NCI-H774 (cell line): ENCODE measurements at regions not wholly inside any gene's neighbourhood (a gene's known extent, or its start where the extent isn't known, plus 50 kb on each side); places are given as distances from the start of the nearest gene placed in this dataset.

Source experiments
- DNase-seq: peaks from one replicate; lab custom pipeline; 2025; lab: John Stamatoyannopoulos, UW

DNA sequence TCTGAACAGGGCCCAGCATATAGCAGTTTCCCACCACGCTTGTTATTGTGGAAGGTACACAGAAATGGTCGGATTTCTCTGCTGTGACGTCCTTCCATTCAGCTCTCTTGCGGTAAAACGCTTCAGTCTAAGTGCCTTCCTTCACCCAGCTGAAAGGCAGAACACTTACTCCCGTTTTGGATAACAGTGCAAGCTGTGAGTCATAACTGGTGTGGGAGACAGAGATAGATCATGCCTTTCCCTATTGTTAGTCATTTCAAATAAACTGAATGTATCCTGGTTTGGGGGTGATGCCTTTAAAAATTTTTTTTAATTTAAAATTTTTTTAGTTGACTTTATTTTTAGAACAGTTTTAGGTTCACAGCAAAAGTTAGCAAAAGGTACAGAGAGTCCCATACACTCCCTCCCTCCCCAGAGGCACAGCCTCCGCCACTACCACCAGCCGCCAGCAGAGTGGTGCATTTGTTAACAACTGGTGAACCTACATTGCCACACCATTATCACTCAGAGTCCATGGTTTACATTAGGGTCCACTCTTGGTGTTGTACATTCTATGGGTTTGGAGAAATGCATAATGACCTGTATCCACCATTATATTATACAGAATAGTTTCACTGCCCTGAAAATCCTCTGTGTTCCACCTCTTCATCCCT lies 94.9 kb upstream of the NSMCE3 start:
- DNase-seq = no peak

DNA sequence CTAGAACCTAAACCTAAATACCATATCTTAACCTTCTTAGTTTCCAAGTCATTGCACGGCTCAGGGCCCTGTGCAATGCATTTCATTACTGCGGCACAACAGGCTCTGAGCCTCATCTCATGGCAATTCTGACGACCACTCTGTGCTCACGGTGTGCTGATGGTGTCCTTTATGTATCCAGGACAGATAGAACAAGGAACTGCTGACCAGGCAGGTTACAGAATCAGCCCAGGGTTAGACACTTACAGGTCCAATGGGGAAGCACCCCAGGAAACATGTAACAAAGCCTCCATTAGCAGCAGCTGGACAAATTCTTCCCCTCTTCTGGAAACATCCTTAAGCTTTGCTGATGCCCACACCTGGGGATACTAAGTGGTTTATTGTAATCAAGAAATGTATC lies 91.9 kb upstream of the NSMCE3 start:
- DNase-seq = no peak

DNA sequence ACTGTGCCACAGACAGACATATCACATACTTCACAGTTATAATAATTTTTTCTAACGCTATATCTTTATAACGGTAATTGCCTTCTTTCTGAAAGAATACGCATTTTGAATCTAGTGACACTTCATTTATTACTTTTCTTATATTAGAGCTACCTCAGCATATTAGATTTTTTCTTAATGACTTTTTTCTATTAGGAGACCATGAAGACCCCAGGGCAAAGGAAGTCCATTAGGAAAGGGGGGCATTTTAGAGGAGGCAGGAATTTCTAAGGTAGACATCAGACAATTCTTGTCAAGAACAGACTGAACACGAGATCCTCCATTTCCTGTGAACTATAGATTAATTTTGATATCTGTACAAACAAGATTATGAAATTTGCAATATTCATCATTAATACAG lies 90.5 kb upstream of the NSMCE3 start:
- no peak for DNase-seq

DNA sequence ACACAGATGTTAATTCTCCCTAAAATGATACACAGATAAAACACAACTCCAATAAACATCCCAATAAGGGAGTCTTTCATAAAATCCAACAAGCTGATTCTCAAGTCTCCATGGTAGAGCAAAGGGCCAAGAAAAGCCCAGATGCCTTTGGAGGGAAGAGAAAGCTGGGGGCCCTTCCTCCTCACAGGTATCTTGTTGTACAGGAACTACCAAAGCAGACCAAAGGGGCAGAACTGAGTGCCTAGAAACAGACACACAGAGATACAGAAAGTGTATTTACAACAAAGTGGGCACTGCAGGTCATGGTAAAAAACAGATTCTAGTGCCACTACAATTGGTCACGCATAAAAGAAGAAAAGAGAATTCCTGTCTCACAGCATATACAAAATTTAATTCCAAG lies 87.2 kb upstream of the NSMCE3 start:
- DNase-seq = no peak

DNA sequence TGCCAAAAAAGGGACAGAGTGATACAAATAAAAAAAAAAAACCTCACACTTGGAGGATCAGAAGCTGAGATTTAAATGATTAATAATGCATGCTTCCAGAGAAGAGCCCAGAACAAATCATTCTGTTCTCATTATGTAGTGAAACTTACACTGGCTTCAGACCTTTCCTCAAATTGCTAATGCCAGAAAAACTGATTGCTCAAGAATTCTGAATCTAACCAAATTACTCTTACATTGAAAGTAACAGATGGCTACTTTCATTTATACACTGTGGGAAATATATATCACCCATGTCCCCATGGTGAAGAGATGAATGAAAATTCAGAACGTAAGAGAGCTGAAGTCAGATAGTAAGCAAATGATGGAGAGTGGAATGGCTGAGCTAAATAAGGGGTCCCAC lies 85.9 kb upstream of the NSMCE3 start:
- DNase-seq = no peak

DNA sequence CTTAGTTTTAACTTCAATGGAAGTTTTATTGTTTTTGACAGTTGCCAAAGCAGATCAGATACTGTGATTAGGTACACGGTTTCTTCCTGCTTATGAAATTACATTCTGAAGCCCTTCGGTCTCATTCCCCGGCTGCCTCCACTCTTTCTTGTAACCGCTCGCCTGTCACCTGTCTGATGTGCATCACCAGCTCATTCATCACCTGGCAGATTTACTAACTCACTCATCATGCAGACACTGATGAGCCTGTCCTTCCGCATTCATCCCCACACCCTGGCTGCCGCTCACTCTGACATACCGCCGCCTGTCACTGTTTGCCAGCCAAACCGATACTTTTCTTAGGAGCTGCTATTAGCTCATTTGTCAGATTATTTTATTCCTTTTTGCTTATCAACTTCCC lies 82.8 kb upstream of the NSMCE3 start:
- DNase-seq = no peak

DNA sequence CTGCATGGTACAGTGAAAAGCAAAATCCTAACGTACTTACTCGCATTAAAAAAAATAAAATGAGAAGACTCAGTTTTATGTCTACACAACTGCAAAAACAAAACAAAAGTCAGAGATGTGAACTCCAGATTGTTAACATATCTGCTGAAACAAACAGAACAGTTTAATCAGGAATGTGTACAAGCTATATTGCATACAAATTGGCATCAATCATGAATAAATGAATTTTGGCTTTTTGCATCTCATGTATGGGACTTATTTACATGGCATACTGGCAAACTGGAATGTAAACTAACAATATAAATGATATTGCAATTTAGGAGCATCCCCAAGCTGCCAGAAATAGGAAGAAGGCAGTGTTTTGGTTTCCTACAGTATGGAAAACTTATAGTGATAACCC lies 79.6 kb upstream of the NSMCE3 start:
- no peak for DNase-seq

DNA sequence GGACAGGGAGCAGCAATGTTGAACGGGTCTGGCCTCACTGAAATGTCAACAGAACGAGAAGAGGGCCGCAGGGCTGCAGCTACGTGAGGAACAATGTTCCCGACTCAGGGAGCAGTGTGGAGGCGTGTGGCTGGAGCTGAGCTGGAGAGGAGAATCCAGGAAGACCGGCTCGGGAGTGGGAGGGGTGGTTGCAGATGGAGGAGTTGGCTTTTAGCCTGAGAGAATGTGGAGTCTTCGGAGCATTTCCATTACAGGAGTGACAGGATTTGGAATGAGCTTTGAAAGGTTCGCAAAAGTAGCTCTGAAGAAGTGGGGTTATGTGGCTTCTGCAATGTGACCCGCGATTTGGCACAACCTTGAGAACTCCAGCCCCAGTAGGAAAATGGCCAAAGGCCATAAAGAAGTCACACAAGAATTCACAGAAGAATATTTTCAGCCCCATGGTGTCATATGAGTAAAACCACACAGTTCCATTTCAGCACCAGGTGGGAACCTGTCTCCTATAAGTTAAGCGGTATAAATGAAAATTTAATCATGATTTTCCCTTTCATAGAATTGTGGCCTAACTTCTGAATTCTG lies 78.8 kb upstream of the NSMCE3 start:
- no peak for DNase-seq

DNA sequence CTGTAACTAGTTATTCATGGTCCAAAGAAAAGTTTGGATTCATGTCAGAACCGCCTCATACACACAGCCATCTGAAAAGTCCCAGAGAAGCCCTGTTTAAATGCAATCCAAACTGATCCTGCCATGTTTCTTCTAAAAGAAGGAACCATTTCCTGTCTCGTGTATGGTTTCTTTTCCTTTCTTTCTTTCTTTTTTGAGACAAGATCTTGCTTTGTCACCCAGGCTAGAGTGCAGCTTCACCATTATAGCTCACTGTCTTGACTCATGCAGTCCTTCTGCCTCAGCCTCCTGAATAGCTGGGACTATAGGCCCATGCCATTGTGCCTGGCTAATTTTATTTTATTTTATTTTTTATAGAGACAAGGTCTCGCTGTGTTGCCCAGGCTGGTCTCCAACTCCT lies 77.4 kb upstream of the NSMCE3 start:
- no peak for DNase-seq

DNA sequence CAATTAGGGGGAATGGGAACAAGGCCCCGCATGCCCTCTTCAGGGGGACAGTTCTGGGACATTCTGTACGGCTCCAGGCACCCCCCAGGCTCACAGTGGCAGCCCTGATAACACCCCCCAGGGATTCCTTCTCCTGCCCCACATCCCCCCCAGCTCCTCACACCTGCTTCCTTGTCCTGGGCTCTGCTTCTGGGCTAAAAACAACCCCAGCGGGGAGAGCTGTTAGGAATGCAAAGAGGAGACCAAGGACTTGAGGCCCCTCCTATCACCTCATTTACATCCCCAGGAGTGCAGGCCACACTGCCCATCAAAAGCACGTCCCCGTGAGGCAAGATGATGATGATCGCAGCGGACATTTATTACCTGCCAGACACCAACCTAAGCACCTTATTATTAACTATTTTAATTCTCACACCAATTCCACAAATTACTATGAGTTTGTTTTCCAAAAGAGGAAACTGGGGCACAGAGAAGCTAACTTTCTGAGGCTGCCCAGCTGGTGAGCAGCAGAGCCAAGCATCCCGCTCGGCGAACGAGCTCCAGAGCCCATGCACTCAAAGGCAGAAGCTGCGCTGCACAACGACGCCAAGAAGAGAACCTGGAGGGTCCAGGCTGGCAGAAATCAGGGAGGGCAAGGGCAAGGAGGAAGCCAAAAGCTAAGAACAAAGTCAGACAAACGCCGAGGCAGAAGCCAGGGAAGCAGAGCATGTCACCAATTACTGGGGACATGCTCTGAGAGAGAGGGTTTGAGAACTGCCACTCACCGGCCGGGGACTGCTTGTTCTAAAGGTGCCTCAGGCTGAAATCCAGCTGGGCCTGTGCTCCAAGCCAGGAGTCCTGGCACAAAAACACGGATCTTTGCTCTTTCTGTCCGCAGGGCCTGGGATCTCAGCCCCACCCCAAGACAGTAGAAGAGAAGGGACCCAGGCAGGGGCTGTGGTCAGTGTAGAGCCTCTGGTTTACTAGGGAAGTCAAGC lies 76.2 kb upstream of the NSMCE3 start:
- no peak for DNase-seq

DNA sequence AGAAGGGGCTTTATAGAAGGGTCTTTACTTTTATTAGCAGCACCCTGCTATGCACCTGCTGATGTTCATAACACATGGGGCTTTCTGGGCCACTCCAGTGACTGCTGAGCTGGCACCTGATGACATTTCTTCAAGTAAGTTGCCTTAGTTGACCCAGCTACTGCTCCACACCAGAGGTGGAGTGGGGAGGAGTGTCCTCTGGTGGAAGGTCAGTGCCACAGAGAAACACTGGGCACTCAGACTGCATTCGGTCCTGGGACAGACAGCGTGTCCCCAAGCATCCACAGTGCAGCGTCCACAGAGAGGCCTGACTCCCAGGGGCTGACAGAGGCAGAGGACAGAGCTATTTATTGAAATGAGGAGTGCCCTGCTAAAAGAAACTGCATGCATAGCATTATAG lies 74.9 kb upstream of the NSMCE3 start:
- no peak for DNase-seq

DNA sequence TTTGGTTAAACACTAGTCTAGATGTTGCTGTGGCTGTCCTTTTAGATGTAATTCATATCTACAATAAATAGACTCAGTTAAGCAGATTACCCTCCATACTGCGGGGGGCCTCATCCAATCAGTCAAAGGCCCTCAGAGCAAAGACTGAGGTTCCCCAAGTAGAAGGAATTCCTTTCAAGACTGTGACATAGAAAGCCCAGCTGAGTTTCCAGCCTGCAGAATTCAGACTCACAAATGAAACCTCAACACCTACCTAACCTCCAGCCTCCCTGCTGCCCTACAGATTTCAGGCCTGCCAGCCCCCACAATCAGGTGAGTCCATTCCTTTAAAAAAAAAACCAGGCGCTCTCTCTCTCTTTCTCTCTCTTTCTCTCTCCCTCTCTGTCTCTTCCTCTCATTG lies 73.6 kb upstream of the NSMCE3 start:
- DNase-seq = no peak

DNA sequence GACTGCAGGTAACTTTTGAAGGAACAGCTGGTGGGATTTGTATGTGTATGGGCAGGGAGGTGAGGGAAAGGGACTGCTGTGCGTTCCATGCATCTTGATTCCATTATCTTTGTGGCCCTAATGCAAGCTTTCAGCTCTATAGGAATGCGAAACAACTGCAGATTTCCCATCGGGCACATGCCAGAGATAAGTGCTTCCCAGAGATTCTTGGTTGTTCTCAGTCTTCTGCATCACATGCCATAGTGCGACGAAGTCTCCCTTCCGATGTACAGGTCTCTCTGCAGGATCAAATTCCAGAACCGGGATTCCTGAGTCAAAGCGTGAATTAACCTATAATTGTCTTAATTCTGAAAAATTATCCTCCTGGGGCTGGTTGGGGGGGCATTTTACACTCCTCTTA lies 72.6 kb upstream of the NSMCE3 start:
- DNase-seq = no peak

DNA sequence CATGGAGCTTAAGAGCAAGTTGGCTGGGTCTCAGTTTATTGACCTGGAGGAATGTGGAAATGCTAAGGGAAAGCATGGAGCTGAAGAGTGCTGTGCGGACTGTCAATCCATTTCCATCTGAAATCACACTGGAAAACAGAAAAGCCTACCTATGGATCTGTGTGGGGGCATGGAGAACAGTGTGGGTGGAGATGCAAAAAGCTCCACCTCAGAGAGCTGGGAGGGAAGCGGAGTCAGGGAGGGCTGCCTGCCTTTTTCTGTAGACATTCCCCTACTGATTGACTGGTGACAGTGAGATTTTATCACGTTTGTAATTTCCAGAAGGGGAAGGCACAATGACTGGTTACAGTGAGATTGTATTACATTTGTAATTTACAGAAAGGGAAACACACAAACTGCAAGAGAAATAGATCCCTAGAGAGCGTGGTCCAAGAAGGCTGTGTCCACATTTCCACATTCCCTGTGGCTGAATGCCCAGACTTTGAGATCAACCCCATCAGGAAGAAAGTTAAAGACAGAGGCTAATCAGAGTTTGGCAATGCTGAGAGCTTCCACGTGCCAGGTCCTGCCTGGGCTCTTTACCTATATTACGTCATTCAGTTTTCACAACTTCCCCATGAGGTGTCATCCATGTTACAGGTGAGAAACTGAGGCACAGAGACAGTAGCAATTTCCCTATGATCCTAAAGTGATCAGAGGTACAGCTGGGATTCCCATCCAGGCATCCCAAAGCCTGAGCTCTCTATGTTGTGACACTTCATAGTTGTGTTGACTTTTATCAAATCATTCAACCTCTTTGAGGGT lies 67.7 kb upstream of the NSMCE3 start:
- no peak for DNase-seq

DNA sequence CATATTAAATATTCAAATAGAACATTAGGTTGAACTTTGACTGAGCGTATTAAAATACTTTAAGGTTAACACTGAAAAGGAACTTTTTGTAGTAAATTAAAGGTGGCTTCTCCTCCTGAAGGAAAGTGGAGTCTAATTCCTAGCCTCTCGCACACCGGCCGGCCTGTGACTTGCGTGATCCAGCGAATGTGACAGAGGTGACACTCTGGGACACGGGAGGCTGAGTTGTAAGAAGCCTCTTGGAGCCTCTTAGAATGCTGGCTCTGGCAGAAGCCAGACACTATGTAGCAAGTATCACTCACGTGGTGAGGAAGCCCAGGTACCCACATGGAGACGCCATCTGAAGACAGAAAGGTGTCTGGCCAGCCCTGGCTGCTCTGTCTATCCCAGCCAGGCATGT lies 64.9 kb upstream of the NSMCE3 start:
- DNase-seq = no peak

DNA sequence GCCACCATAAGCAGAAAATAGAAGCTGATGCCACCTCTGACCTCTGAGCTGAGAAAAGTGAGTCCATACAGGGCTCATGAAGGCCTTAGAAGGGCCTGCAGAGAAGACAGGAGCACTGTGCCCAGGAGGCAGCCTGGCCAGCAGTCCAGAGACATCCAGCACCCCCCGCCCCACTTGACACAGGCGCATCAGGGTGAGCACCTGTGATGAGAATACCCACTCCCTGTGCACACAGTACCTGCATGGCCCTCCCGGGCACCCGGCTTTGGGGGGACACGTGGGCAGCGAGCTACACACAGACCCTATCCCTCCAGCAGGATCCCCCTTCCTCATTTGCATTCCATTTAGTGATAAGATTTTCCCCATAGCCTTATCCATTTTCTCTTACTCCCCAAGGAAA lies 63.6 kb upstream of the NSMCE3 start:
- no peak for DNase-seq

DNA sequence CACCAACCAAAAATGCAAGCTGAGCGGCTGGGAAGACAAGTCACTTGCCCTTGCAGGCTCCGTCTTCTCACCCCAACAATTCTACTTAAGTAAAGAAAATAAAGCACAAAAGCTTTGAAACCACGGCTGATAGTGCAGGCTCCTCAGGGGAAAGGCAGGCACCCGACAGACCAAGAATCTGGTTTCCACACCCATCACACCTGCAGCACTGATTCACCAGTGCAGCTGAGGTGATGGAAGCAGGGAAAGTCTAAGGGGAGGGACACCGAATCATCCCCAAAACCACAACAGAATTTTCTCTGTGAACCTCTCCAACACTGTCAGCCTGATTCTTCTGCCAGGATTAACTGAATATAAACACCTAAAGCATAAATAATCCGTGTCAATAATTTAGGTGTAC lies 62.0 kb upstream of the NSMCE3 start:
- no peak for DNase-seq

DNA sequence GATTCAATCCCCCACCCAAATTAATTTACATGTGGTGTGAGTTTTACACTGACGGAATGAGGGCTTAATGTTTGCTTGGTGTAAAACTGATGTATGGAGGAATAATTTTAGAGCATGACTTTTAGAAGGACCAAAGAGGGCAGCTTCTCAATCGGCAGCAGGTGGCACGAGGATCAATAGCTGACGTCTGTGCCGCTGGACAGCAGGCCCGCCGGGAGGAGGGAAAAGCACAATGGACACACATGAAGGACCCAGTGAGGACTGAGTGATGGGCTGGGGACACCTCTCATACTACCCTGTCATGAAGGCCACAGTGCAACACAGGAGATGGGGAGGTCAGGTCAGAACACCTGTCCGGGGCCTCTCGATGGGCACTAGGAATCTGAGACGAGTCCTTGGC lies 61.4 kb upstream of the NSMCE3 start:
- no peak for DNase-seq

DNA sequence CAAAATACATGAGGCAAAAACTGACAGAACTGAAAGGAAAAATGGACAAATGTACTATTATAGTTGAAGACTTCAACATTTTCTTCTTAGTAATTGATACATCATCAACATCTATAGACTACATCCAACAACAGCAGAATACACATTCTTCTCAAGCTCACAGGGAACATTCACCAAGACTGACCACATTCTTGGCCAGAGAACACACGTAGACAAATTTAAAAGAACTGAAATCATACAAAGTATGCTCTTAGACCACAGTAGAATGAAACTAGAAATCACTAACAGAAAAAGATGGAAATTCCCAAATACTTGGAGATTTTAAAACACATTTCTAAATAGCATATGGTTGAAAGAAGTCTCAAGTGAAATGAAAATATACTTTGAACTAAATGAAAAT lies 55.1 kb upstream of the NSMCE3 start:
- DNase-seq = no peak

DNA sequence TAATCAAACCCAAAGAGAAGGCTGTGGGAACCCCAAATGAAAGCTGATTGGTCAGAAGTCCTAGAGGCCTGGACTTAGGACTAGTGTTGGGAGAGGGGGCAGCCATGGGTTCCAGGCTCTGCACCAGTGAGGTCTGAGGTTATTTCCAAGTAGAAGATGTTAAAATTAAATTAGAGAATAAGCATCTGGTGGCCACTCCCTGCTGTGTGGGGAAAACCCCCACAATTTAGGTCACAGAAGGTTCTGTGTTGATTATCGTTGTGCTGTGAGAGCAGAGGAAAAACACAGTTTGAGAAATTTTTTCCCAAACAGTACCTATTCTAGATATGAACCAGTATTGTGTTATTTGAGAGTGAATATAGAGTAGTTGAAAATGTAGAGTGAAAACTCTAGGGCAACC lies 53.9 kb upstream of the NSMCE3 start:
- DNase-seq = no peak

DNA sequence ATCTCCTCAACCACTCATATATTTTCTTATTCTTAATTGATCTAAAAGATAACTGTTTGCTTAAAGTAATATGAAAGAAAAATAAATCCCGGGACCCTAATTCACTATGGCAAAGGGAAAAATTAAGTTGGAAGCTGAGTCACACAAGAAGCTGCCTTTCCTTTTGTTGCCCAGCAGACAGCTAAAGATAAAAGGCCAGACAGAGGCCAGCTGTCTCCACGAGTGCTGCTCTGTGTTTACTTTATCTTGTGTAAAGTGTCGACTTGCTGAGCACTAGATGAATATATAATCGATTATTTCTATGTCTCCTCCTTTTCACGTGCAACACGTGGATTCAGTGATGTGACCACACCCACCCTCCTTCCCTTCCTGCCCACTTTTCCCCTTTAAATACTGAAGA lies 52.8 kb upstream of the NSMCE3 start:
- DNase-seq = peak; percentile 28

DNA sequence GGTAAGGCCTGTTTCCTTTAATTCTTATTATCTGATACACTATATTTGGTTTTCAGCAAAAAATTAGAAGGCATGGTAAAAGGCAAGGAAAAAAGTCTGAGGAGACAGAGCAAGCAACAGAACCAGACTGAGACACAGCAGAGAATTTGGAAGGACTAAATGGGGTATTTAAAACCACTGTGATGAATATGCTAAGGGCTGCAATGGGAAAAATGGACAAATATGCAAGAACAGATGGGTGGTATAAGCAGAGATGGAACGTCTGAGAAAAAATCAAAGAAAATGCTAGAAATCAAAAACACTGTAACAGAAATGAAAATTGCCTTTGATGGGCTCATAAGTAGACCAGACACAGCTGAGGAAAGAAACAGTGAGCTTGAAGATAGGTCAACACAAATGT lies 50.8 kb upstream of the NSMCE3 start:
- DNase-seq = no peak
